Left ventricle myocardium inferior (tissue), 1 donor: ENCODE measurements at regions not wholly inside any gene's neighbourhood (a gene's known extent, or its start where the extent isn't known, plus 50 kb on each side); places are given as distances from the start of the nearest gene placed in this dataset.
A peak's percentile ranks its signal among the peaks of the same experiment; 100 is the strongest.

ENCODE experiments used
- DNase-seq: peaks from one replicate; pipeline ENCODE4 v3.0.0-alpha.2; 2020
- H3K27ac ChIP-seq: fragments of 200-600 bp; replicated peaks from 2 replicates; pipeline ENCODE4 v1.8.0; 2021
- H3K27me3 ChIP-seq: fragments of 200-600 bp; 2 replicates; pipeline ENCODE4 v1.8.0; 2021; ENCODE audit warnings: low read depth
- H3K36me3 ChIP-seq: fragments of 200-600 bp; 2 replicates; pipeline ENCODE4 v1.8.0; 2021
- H3K4me1 ChIP-seq: fragments of 200-600 bp; 2 replicates; pipeline ENCODE4 v1.8.0; 2021
- H3K4me3 ChIP-seq: fragments of 200-600 bp; 2 replicates; pipeline ENCODE4 v1.8.0; 2021; ENCODE audit warnings: mild to moderate bottlenecking, moderate library complexity
- H3K9me3 ChIP-seq: fragments of 200-600 bp; replicated peaks from 2 replicates; pipeline ENCODE4 v1.8.0; 2021
- CTCF ChIP-seq: fragments of 200-600 bp; IDR thresholded peaks from 2 replicates; pipeline ENCODE4 v1.8.0; 2021; ENCODE audit warnings: antibody characterized with exemption, mild to moderate bottlenecking, borderline replicate concordance
- intact Hi-C: fragments of 100-400 bp; cut with micrococcal nuclease; formaldehyde crosslinking; loops from one replicate; pipeline ENCODE4 v1.11.0; 2022
- donor health status: DM: no; HTN: yes; CAD: no; lungs with severe emphysema.

GRCh38 chr1:9429342-9429711 is 109.9 kb upstream of the SLC25A33 start:
- H3K36me3 ChIP-seq: no peaks in the 10 kb centered on the region
- peak overlapping the region; percentile 91 for H3K27ac ChIP-seq
- peak overlapping the region; percentile 74 for H3K4me3 ChIP-seq
- DNase-seq: no peak
- intact Hi-C loops: no loop called here
- H3K4me1 ChIP-seq: peaks cover 16% of the 10 kb centered on the region
- H3K27me3 ChIP-seq: no peaks in the 10 kb centered on the region
- H3K9me3 ChIP-seq: no peaks in the 10 kb centered on the region
- TF ChIP-seq CTCF: no peak

GRCh38 chr1:9434247-9435152 is 104.8 kb upstream of the SLC25A33 start:
- H3K27ac ChIP-seq: peak overlapping the region; percentile 91
- intact Hi-C loops: no loop called here

GRCh38 chr1:9435153-9435636 is 104.1 kb upstream of the SLC25A33 start:
- H3K9me3 ChIP-seq: no peaks in the 10 kb centered on the region
- intact Hi-C loops: no loop called here
- no peak for DNase-seq
- peak overlapping the region; percentile 91 for H3K27ac ChIP-seq
- no peak for TF ChIP-seq CTCF
- H3K36me3 ChIP-seq: no peaks in the 10 kb centered on the region
- H3K27me3 ChIP-seq: no peaks in the 10 kb centered on the region
- peaks cover 54% of the 10 kb centered on the region for H3K4me1 ChIP-seq
- no peak overlapping the region for H3K4me3 ChIP-seq

More at GRCh38 chr1:9434247-9435152, 104.8 kb upstream of the SLC25A33 start:
- peaks cover 51% of the 10 kb centered on the region for H3K4me1 ChIP-seq
- H3K4me3 ChIP-seq: no peak overlapping the region
- DNase-seq: no peak
- no peaks in the 10 kb centered on the region for H3K27me3 ChIP-seq
- no peaks in the 10 kb centered on the region for H3K9me3 ChIP-seq
- no peaks in the 10 kb centered on the region for H3K36me3 ChIP-seq
- no peak for TF ChIP-seq CTCF

GRCh38 chr1:9435854-9436640 is 103.2 kb upstream of the SLC25A33 start:
- no peak for TF ChIP-seq CTCF
- no peak overlapping the region for H3K4me3 ChIP-seq
- intact Hi-C loops: no loop called here
- H3K4me1 ChIP-seq: peaks cover 62% of the 10 kb centered on the region
- peak overlapping the region; percentile 91 for H3K27ac ChIP-seq
- DNase-seq: no peak
- no peaks in the 10 kb centered on the region for H3K9me3 ChIP-seq
- H3K36me3 ChIP-seq: no peaks in the 10 kb centered on the region
- H3K27me3 ChIP-seq: no peaks in the 10 kb centered on the region

- no peak overlapping the region for H3K4me3 ChIP-seq
- peak; percentile 47 for DNase-seq
- no peaks in the 10 kb centered on the region for H3K36me3 ChIP-seq
- peaks cover 76% of the 10 kb centered on the region for H3K4me1 ChIP-seq
- H3K27me3 ChIP-seq: no peaks in the 10 kb centered on the region
- peak overlapping the region; percentile 91 for H3K27ac ChIP-seq
- no peaks in the 10 kb centered on the region for H3K9me3 ChIP-seq
- TF ChIP-seq CTCF: no peak
- intact Hi-C loops: no loop called here
These were observed 101.3 kb upstream of the SLC25A33 start for GRCh38 chr1:9437961-9438430.
